ENCODE measurements at regions not wholly inside any gene's neighbourhood (a gene's known extent, or its start where the extent isn't known, plus 50 kb on each side); places are given as distances from the start of the nearest gene placed in this dataset.

DNA sequence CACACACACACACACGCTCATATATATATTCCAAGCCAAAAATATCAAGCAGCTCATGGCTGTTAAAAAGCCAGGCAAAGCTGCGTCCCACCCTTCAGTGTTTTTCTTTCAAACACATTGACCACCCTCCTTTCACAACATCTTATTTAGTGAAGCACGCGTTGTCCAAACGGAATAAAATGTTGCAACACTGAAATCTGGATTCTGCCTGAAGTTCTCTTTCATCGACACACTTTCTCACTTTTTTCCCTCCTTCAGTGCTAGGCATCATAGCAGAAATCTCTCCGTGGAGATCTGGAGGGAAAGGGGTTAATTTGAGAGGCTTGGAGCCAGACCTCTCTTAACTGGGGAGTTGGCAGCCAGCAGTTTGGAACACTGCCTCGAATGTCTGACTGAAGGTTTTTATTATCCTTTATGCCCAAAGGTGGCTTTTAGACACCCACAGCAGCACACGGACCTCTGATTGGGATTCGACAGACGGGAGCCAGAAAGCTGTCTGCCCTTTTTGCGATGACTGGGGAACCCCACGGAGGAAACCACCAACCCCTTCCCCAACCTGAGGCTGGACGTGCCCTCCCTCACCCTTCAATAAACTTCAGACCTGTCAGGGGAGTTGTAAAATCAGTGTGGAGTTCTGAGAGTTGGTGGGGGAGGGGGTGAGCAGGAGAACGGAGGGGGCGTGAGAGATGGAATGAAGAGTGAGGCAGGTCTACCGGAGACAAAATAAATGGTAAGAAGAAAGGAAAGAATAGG, 833.6 kb upstream of the SOX9 start:
- no peak for DNase-seq

DNA sequence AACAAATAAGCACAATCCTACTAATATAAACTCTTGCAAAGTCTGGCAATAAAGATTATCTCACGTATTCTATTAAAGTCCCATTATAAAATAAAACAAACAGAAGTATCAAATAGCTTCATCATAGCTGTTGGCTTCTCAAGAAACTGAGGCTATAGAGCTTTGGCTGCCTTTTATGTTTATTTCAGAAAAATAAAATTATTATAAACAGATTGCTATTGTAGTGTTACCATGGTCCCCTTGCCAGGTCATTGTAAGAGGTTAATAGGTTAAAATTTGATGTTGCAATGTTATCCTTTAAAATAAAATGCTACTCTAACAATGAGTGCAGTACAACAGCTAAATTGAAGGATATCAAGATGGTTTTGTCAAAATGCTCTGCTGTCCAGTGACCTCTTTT, 828.8 kb upstream of the SOX9 start:
- DNase-seq = no peak

GRCh38 chr17:71296005-71296404, 824.8 kb upstream of the SOX9 start:
- no peak for DNase-seq

DNA sequence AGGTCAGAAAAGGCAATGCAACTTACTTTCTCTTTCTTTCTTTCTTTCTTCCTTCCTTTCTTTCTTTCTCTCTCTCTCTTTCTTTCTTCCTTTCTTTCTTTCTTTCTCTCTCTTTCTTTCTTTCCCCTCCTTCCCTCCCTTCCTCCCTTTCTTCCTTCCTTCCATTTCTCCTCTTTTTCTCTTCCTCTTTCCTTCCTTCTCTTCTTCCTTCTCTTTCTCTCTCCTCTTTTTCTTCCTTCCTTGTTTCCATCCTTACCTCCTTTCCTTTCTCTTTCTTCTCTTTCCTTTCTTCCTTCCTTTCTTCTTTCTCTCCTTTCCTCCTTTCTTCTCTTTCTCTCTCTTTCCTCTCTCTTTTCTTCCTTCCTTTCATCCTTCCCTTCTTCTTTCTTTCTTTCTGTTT, 819.8 kb upstream of the SOX9 start:
- no peak for DNase-seq

GRCh38 chr17:71302721-71303549, 817.9 kb upstream of the SOX9 start:
- DNase-seq = no peak

- DNase-seq = no peak
Measured at GRCh38 chr17:71304498-71305158, 816.2 kb upstream of the SOX9 start.

GRCh38 chr17:71313866-71314265, 807.0 kb upstream of the SOX9 start:
- DNase-seq = no peak

- DNase-seq = no peak
Measured at GRCh38 chr17:71315568-71315967, 805.3 kb upstream of the SOX9 start.

GRCh38 chr17:71316176-71316897, 804.5 kb upstream of the SOX9 start:
- peak; percentile 25 for DNase-seq

DNA sequence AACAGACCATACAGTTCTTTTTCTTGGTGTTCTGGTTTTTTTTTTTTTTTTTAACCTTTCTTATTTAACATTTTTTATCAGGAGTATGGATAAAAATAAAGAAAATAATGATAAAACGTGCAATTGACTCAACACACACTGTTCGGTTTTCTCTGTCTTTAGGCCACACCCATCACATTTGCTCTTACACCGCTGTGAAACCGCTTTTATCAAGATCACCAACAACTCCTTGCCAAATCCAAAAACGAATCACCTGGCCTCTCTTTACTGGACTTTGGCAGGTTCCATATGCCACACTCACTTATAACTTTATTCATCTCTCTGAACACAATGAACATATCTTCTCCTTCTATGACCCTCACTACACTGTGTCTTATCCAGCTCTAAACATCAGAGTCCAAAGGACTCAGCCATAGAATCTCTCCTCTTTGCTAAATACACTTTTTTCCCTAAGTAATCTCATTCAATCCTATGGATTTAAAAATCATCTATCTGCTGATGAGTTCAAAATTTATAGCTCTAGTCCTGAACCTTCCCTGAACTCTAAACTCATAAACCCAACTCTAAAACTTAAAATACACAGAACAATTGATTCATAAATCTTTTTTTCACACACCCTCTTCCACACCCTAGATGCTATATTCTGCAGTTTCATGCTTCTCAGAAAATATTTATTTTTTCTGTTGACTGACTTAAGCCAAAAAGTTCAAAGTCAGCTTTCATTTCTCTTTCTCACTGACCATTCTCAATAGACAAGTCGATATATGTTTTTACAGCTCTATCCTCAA, 800.6 kb upstream of the SOX9 start:
- DNase-seq = no peak

DNA sequence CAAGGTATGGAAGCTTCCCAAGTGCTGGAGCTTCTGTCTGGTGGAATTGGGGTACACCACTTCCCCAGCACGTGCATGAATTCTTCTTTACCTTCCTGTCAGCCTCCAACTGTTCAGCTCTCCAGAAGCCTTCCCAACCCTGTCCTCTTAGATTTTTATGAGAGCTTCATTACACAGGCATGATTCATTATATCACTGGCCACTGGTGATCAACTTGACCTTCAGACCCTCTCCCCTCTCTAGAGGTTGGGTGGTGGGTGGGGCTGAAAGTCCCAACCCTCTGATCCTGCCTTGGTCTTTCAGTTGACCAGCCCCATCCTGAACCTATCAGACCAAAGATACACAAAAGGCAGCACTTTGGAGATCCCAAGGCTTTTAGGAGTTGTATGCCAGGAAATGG, 795.7 kb upstream of the SOX9 start:
- DNase-seq = no peak

GRCh38 chr17:71325886-71326285, 794.9 kb upstream of the SOX9 start:
- no peak for DNase-seq

DNA sequence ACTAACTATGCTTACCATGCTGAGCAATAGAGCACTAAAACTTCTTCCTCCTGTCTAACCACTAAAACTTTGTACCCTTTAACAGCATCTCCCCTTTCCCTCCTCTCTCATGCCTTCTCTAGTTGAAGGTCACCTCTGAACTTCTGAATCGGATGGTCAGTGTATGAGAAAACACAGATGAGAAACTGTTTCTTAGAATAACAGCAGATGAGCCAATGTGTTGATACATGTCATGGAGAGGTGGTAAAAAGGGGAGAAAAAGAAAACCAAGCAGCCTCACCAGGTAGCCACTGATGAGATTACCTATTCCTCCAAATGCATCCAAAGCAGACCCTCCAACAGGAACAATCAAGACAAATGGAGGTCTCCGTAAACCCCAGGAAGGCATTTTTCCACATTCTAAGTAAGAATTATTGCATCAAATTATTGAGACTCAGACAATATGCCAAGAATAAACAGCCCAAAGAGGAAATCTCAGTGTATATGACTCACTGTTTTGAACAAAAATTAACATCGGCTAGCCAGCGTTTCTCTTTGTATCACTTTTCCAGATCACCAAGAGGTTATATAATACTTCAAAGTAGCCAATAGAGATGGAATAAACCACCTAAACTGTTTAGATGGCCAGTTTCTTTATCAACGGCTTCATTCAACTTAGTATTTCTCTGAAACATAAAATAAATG, 793.3 kb upstream of the SOX9 start:
- DNase-seq = no peak

- DNase-seq = no peak
Measured at GRCh38 chr17:71329310-71330098, 791.3 kb upstream of the SOX9 start.

DNA sequence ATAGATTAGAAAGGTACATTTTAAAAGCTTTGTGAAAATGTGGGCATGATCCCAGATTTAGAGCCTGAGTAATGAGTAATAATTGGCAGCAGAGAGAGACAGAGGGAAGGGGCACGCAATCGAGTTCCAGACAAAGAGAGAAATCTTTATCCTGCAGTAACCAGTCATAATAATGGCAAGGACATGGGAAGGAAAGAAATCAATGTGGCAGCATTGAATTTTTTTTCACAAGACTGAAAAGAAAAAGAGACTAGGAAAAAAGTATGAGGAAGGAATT, 790.8 kb upstream of the SOX9 start:
- DNase-seq = no peak

DNA sequence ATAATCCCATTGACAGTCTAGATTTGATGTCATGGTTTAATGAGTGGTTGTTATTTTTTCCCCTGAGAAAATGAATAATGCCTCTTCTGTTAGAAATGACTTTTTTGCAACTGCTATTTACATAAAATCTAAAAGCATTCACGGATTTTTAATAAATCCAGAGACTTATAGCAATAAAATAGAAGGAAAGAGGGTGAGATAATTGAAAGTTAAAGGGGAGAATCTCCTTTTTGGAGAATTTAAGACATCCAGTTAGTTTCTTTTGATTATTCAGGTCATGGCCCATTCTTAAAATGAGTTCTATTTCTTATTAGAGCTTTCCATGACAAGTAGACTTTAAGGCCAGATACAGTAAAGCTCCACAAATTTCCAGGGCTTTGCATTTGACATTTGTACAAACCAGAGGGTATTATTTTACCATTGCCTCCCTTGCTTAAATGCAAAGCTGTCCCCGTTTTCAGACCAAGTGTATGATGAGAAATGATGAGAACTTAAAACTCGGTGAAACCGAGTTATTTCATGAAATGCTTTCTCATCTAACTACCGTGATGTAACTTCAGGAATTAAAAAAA, 789.0 kb upstream of the SOX9 start:
- no peak for DNase-seq

DNA sequence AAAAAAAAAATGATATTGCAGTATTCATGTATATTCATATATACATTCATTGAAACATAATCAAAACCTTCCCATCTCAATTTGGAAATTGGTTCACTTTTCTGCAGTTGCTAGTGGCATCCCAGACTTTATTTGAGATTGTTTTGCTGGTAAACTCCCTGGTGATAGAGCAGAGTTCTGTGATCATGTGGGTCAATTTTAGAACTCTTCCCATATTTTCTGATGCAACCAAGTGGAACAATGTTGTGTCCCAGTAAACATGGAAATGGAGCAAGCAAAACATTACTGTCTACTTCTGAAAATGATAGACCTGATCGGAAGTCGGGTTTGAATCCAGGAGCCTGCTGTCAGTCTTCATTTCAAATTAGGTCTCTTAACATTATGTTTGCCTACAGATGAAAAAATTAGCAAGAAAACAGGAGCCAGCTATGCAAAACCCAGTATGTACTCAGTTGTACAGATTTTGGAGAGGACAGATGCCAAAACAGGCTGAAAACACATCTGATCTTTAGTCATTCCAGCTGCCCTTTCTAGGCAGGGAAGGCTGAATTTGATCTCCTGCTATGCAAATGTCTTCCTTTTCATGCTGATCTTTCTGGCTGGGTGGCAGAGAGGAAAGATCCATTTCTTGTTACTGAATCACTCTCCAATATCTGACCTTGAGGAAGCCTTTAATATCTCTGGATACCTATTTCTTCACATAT, 786.6 kb upstream of the SOX9 start:
- DNase-seq = no peak

DNA sequence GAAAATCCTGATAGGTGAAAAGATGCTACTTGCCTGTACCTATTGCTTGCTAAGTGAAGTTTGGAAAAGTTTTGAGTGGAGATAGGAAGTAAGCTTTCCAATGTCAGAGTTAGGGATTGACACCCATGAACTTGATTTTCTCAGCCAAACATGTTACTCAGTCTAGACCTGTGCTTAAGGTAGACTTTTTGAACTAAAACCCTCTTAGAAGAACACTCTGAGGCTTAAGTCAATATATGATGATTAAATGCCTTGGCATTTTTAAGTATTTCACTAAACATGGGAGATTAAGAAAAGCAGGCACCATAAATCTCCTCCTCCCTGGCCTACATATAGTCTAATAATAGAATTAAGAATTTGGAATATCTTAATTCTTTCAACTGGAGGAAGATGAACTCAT, 785.6 kb upstream of the SOX9 start:
- DNase-seq = no peak

DNA sequence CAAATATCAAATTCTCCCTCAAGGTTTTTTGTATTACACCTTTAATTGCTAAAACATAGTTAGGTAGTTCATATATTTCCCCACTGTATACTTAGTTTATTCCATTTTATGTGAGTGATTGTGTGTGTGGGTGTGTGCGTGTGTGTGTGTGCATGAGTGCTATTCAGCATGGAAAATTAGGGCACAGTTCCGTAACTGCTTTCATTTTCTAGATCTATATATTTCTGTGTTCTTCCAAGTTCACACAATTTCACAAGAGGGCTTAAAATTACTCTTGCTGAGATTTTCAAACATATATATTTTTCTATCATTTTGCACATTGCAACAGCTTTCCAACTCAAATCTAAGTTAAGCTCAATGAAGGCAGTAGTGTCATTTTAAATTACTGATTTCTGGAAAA, 782.9 kb upstream of the SOX9 start:
- no peak for DNase-seq

- no peak for DNase-seq
Measured at GRCh38 chr17:71338396-71338795, 782.4 kb upstream of the SOX9 start.
